ENCODE measurements at regions not wholly inside any gene's neighbourhood (a gene's known extent, or its start where the extent isn't known, plus 50 kb on each side); places are given as distances from the start of the nearest gene placed in this dataset.

DNA sequence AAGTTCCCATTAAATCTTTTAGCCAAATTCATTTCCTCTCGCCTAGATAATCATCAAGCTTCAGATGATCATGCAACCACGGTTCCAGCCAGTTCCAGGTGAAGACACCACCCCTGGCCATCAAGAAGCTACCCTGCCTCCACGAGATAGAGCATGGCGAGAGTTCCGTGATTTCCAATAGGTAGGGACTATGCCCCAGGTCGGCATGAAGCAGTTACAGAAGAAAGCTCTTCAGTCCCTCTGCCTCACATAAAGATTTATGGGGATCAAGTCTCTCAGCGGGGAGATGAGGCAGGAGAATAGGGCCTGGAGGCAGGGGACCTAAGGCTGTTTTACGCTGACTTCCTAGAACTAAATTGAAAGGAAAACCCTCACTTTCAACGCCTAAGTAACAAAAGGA lies 183.9 kb downstream of the OR13H1 start:
- H3K4me1 Mint-ChIP-seq = no peaks in the 10 kb centered on the region
- intact Hi-C loops (cut with micrococcal nuclease) = no loop called here
- H3K27me3 Mint-ChIP-seq = no peaks in the 10 kb centered on the region
- H3K9me3 Mint-ChIP-seq = peaks cover 5% of the 10 kb centered on the region
- no peak overlapping the region for H3K27ac Mint-ChIP-seq
- H3K4me3 Mint-ChIP-seq = no peak overlapping the region
- DNase-seq = no peak
- H3K36me3 Mint-ChIP-seq (ENCODE audit: low read depth) = peaks cover 12% of the 10 kb centered on the region

DNA sequence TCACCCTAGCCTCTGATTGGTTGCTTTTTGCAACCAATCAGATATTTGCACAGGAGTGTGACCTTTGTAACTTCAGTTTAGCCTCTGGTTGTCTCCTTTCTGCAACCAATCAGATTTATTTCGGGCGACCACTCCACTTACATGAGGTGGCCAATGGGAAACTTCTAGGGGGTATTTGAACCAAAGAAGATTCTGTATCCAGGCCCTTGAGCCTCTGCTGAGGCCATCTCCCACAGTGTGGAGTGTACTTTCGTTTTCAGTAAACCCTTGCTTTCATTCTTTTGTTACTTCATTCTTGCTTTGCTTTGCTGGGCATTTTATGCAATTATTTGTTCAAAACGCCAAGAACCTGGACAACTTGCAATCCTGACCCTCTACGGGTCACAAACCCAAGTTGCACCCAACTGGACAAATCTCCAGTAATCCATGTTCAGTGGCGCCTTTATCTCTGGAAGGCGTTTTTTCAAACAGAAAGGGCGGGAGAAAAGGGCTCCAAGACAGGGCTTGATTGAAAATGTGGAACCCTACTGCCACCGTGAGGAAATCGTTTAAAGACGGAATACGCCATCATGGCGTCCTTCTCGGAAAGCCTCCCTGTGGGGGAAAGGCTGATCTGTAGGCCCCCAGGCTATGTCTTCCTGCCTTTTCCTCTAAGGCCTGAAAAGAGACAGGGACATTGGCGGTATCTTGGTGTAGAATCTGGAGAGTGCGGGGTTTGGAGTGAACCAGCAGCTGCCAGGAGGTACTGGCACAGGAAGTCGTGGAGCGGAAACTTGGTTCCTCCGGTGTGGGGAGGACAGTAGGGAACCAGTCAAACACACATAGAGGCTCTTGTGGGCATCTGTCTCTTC lies 184.6 kb downstream of the OR13H1 start:
- H3K4me3 Mint-ChIP-seq = no peak overlapping the region
- H3K9me3 Mint-ChIP-seq = peaks cover 5% of the 10 kb centered on the region
- peaks cover 13% of the 10 kb centered on the region for H3K36me3 Mint-ChIP-seq (ENCODE audit: low read depth)
- DNase-seq = no peak
- H3K27ac Mint-ChIP-seq = no peak overlapping the region
- H3K27me3 Mint-ChIP-seq = no peaks in the 10 kb centered on the region
- H3K4me1 Mint-ChIP-seq = no peaks in the 10 kb centered on the region
- intact Hi-C loops (cut with micrococcal nuclease) = no loop called here

DNA sequence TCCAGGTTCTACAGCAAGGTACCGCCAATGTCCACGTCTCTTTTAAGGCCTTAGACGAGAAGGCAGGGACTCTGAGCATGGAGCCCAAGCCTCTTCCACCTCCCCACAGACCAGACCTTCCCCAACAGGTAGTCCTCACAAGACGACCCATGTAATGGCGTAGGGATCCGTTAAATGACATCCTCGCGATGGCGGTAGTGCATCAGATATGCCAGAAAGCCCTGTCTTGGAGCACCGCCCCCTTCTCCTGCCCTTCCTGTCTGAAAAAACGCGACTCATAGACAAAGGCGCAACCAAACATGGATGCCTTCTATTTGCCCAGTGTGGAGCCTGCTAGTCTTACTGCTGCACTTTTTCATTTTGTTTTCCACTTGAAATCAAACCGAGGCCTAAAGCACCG lies 185.4 kb downstream of the OR13H1 start:
- H3K27ac Mint-ChIP-seq = no peak overlapping the region
- no peak for DNase-seq
- H3K36me3 Mint-ChIP-seq (ENCODE audit: low read depth) = peaks cover 17% of the 10 kb centered on the region
- H3K4me1 Mint-ChIP-seq = no peaks in the 10 kb centered on the region
- no peaks in the 10 kb centered on the region for H3K27me3 Mint-ChIP-seq
- H3K9me3 Mint-ChIP-seq = peaks cover 5% of the 10 kb centered on the region
- intact Hi-C loops (cut with micrococcal nuclease) = no loop called here
- no peak overlapping the region for H3K4me3 Mint-ChIP-seq

DNA sequence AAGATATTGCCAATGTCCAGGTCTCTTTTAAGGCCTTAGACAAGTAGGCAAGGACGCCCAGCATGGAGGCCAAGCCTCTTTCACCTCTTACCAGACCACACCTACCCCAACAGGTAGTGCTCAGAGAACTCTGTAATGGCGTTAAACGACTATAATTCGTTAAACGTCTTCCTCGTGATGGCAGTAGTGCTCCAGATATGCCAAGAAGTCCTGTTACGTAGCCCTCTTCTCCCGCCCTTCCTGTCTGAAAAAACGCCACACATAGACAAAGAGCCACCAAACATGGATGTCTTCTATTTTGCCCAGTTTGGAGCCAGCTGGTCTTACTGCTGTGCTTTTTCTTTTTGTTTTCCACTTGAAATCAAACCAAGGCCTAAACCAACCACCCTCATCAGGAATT lies 190.7 kb downstream of the OR13H1 start:
- H3K4me1 Mint-ChIP-seq = no peaks in the 10 kb centered on the region
- intact Hi-C loops (cut with micrococcal nuclease) = no loop called here
- no peaks in the 10 kb centered on the region for H3K27me3 Mint-ChIP-seq
- no peak overlapping the region for H3K4me3 Mint-ChIP-seq
- H3K27ac Mint-ChIP-seq = no peak overlapping the region
- DNase-seq = no peak
- H3K9me3 Mint-ChIP-seq = peaks cover 3% of the 10 kb centered on the region
- H3K36me3 Mint-ChIP-seq (ENCODE audit: low read depth) = peaks cover 18% of the 10 kb centered on the region

DNA sequence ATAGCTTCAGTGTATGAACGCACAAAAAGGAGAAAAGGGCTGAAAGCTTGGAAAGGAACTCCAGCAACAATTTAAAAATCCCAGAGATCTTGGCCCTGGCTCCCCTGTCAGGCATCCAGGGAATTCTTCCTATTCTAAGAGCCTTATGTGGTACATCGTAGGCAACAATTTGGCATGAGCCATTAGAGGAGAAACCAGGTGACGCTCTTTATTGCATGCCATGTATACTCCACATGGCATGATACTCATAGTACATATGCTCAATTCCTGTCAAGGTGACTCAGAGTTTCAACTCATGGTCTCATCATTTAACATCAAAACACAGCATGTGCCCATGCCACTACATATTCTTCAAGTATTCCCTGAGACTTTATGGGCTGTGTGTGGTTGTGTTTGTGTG lies 191.3 kb downstream of the OR13H1 start:
- no peaks in the 10 kb centered on the region for H3K27me3 Mint-ChIP-seq
- H3K36me3 Mint-ChIP-seq (ENCODE audit: low read depth) = peaks cover 22% of the 10 kb centered on the region
- DNase-seq = no peak
- H3K27ac Mint-ChIP-seq = no peak overlapping the region
- intact Hi-C loops (cut with micrococcal nuclease) = no loop called here
- peaks cover 3% of the 10 kb centered on the region for H3K9me3 Mint-ChIP-seq
- no peaks in the 10 kb centered on the region for H3K4me1 Mint-ChIP-seq
- no peak overlapping the region for H3K4me3 Mint-ChIP-seq

DNA sequence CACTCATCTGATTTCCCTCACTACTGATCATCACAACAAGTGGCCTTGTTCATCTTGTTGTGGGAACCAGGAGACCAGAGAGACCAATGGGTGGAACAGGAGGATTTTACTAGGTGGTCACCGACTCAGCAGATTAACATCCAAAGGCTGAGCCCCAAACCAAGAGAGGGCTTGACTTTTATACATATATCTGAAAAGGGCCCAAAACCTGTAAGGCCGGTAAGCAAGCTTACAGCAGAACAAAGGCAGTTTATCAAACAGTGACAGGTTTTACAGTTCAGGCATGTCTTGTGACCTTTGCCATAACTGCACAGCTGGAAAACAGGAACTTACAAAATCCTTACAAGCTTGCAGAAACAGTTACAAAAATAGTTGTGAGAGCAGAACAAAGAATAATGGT lies 195.9 kb downstream of the OR13H1 start:
- intact Hi-C loops (cut with micrococcal nuclease) = no loop called here
- H3K27ac Mint-ChIP-seq = no peak overlapping the region
- H3K9me3 Mint-ChIP-seq = peaks cover 1% of the 10 kb centered on the region
- H3K4me3 Mint-ChIP-seq = no peak overlapping the region
- DNase-seq = no peak
- peaks cover 39% of the 10 kb centered on the region for H3K36me3 Mint-ChIP-seq (ENCODE audit: low read depth)
- H3K27me3 Mint-ChIP-seq = no peaks in the 10 kb centered on the region
- H3K4me1 Mint-ChIP-seq = no peaks in the 10 kb centered on the region

DNA sequence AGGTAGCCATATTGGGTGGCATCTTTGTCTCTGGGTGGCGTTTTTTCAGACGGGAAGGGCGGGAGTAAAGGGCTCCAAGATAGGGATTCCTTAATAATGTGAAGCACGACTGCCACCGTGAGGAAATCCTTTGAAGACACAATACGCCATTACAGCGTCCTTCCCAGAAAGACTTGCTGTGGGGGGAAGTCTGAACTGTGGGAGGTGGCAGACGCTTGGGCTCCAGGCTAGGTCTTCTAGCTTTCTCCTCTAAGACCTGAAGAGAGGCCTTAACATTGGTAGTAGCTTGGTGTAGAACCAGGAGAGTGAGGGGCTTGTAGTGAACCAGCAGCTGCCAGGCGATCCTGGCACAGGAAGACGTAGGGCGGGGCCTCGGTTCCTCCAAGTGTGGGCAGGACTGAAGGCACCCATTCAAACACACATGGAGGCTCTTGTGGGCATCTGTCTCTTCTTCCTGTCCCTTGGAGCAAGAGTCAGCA lies 197.3 kb downstream of the OR13H1 start:
- intact Hi-C loops (cut with micrococcal nuclease) = no loop called here
- DNase-seq = no peak
- no peaks in the 10 kb centered on the region for H3K4me1 Mint-ChIP-seq
- no peak overlapping the region for H3K4me3 Mint-ChIP-seq
- no peak overlapping the region for H3K27ac Mint-ChIP-seq
- peaks cover 39% of the 10 kb centered on the region for H3K36me3 Mint-ChIP-seq (ENCODE audit: low read depth)
- H3K27me3 Mint-ChIP-seq = no peaks in the 10 kb centered on the region
- H3K9me3 Mint-ChIP-seq = no peaks in the 10 kb centered on the region

DNA sequence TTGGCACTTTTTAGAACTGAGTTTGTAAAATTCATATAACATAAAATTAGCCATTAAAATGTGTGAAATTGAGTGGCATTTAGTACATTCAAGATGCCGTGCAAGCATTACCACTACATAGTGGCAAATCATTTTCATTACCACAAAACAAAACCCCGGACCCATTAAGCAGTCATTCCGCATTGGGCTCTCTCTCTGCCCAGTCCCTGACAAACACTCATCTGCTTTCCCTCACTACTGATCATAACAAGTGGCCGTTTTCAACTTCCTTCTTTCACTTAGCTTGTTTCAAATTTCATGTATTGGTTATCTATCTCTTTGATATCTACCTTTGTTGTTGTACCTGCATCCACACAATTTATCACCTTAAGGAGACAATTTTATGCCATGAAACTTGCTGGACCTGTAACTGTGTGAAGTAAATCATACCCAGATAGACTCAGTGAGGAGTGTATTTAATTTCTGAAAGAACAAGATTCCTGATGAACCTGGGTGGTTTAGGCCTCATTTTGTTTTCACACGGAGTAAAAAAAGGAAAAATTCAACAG lies 202.1 kb downstream of the OR13H1 start:
- Mint-ChIP-seq H3K27ac (no peak overlapping the region), H3K27me3 (no peaks in the 10 kb centered on the region), H3K36me3 (ENCODE audit: low read depth) (peaks cover 41% of the 10 kb centered on the region), H3K9me3 (no peaks in the 10 kb centered on the region), H3K4me1 (no peaks in the 10 kb centered on the region), H3K4me3 (no peak overlapping the region)
- no peak for DNase-seq
- intact Hi-C loops (cut with micrococcal nuclease) = no loop called here

DNA sequence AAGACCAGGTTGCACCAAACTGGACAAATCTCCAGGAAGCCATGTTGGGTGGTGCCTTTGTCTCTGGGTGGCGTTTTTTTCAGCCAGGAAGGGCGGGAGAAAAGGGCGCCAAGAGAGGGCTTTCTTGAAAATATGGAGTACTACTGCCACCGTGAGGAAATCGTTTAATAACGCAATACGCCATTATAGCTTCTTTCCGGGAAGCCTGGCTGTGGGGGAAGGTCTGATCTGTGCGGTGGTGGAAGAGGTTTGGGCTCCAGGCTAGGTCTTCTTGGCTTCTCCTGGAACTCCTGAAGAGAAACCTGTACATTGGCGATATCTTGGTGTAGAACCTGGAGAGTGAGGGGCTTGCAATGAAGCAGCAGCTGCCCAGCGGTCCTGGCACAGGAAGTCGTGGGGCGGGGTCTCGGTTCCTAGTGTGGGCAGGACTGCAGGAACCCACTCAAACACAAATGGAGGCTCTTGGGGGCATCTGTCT lies 202.7 kb downstream of the OR13H1 start:
- Mint-ChIP-seq H3K4me1 (no peaks in the 10 kb centered on the region), H3K27me3 (no peaks in the 10 kb centered on the region), H3K36me3 (ENCODE audit: low read depth) (peaks cover 36% of the 10 kb centered on the region), H3K4me3 (no peak overlapping the region), H3K27ac (no peak overlapping the region), H3K9me3 (no peaks in the 10 kb centered on the region)
- DNase-seq = no peak
- intact Hi-C loops (cut with micrococcal nuclease) = no loop called here

DNA sequence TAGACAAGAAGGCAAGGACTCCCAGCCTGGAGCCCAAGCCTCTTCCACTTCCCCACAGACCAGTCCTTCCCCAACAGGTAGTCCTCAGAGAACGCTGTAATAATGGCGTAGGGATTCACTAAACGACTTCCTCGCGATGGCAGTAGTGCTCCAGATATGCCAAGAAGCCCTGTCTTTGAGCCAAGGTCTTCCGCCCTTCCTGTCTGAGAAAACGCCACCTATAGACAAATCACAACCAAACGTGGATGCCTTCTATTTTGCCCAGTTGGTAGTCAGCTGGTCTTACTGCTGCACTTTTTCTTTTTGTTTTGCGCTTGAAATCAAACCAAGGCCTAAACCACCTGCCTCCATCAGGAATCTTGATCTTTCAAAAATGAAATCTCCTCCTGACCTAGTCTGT lies 203.3 kb downstream of the OR13H1 start:
- Mint-ChIP-seq H3K27ac (no peak overlapping the region), H3K4me3 (no peak overlapping the region), H3K4me1 (no peaks in the 10 kb centered on the region), H3K9me3 (no peaks in the 10 kb centered on the region), H3K36me3 (ENCODE audit: low read depth) (peaks cover 34% of the 10 kb centered on the region), H3K27me3 (no peaks in the 10 kb centered on the region)
- DNase-seq = no peak
- intact Hi-C loops (cut with micrococcal nuclease) = no loop called here

DNA sequence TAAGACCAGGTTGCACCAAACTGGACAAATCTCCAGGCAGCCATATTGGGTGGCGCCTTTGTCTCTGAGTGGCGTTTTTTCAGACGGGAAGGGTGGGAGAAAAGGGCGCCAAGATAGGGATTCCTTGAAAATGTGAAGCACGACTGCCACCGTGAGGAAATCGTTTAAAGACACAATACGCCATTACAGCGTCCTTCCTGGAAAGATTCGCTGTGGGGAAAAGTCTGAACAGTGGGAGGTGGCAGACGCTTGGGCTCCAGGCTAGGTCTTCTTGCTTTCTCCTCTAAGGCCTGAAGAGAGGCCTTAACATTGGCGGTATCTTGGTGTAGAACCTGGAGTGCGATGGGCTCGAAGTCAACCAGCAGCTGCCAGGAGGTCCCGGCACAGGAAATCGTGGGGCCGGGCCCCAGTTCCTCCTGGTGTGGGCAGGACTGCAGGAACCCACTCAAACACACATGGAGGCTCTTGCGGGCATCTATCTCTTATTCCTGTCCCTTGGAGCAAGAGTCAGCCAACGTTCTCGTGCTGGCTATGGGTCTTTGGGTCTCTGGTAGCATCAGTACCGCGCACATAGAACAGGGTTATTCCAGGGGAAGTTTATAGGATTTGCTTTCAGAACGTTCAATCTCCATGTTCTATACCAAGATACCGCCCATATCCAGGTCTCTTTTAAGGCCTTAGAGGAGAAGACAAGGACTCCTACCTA lies 208.8 kb downstream of the OR13H1 start:
- peaks cover 17% of the 10 kb centered on the region for H3K36me3 Mint-ChIP-seq (ENCODE audit: low read depth)
- DNase-seq = no peak
- H3K27me3 Mint-ChIP-seq = no peaks in the 10 kb centered on the region
- no peak overlapping the region for H3K27ac Mint-ChIP-seq
- no peak overlapping the region for H3K4me3 Mint-ChIP-seq
- H3K4me1 Mint-ChIP-seq = no peaks in the 10 kb centered on the region
- intact Hi-C loops (cut with micrococcal nuclease) = no loop called here
- no peaks in the 10 kb centered on the region for H3K9me3 Mint-ChIP-seq

DNA sequence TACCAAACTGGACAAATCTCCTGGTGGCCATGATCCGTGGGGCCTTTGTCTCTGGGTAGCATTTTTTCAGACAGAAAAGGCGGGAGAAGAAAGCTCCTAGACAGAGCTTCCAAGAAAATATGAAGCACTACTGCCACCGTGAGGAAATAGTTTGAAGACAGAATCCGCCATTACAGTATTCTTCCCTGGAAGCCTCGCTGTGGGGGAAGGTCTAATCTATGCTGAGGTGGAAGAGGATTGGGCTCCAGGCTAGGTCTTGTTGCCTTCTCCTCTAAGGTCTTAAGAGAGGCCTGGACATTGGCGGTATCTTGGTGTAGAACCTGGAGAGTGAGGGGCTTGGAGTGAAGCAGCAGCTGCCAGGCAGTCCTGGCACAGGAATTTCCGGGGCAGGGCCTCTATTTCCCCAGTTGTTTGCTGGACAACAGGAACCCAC lies 218.9 kb downstream of the OR13H1 start:
- Mint-ChIP-seq H3K27ac (no peak overlapping the region), H3K4me1 (no peaks in the 10 kb centered on the region)
- intact Hi-C loops (cut with micrococcal nuclease) = no loop called here

DNA sequence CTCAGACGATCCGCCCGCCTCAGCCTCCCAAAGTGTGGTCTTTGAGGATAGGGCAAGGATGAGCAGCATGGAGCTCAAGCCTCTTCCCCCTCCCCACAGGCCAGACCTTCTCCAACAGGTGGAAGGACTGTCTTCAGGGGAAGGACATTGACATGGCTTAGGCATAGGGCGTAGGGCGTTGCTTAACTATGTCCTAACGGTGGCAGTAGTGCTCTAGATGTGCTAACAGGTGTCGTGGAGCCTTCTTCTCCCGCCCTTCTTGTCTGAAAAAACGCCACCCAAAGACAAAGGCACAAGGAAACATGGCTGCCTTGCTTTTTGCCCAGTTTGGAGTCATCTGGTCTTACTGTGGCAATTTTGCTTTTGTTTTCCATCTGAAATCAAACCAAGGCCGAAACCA lies 219.8 kb downstream of the OR13H1 start:
- no peak for DNase-seq
- no peak overlapping the region for H3K4me3 Mint-ChIP-seq
- H3K4me1 Mint-ChIP-seq = no peaks in the 10 kb centered on the region
- peaks cover 23% of the 10 kb centered on the region for H3K36me3 Mint-ChIP-seq (ENCODE audit: low read depth)
- H3K27me3 Mint-ChIP-seq = no peaks in the 10 kb centered on the region
- no peak overlapping the region for H3K27ac Mint-ChIP-seq
- no peaks in the 10 kb centered on the region for H3K9me3 Mint-ChIP-seq
- intact Hi-C loops (cut with micrococcal nuclease) = no loop called here

More for the DNA sequence above, 218.9 kb downstream of the OR13H1 start:
- peaks cover 16% of the 10 kb centered on the region for H3K36me3 Mint-ChIP-seq (ENCODE audit: low read depth)
- no peak overlapping the region for H3K4me3 Mint-ChIP-seq
- no peaks in the 10 kb centered on the region for H3K27me3 Mint-ChIP-seq
- no peak for DNase-seq
- H3K9me3 Mint-ChIP-seq = no peaks in the 10 kb centered on the region

DNA sequence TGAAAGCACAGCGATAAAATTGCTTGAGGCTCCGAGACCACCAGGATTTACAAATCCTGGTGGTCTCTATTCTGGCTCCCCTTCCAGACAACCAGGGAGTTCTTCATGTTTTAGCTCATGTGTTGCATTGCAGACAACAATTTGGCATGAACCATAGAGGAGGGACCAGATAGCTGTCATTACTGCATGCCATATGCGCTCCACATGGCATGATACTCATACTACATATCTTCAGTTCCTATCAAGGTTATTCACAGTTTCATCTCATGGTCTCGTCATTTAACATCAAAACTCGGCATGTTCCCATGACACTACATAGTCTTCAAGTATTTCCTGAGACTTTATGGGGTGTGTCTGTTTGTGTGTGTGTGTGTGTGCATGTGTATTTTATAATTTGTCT lies 220.3 kb downstream of the OR13H1 start:
- no peaks in the 10 kb centered on the region for H3K4me1 Mint-ChIP-seq
- H3K4me3 Mint-ChIP-seq = no peak overlapping the region
- DNase-seq = no peak
- H3K9me3 Mint-ChIP-seq = no peaks in the 10 kb centered on the region
- peaks cover 24% of the 10 kb centered on the region for H3K36me3 Mint-ChIP-seq (ENCODE audit: low read depth)
- intact Hi-C loops (cut with micrococcal nuclease) = no loop called here
- no peaks in the 10 kb centered on the region for H3K27me3 Mint-ChIP-seq
- no peak overlapping the region for H3K27ac Mint-ChIP-seq

All from activated CD4-positive, alpha-beta T cell treated with anti-CD3 and anti-CD28 coated beads, Interleukin-2, amount 10 ng/mL, durations not matched to agents 24 days and 14 days (primary cell).